HEK293 (cell line): ENCODE measurements at regions not wholly inside any gene's neighbourhood (a gene's known extent, or its start where the extent isn't known, plus 50 kb on each side); places are given as distances from the start of the nearest gene placed in this dataset.

Experiments
- CTCF ChIA-PET: fragments of 350-600 bp; formaldehyde crosslinking; extraction: SDS; loops from one replicate; lab custom pipeline; 2021; ENCODE audit warnings: antibody characterized with exemption; lab: Yijun Ruan, JAX
- POLR2A ChIA-PET: fragments of 300-600 bp; formaldehyde crosslinking; extraction: SDS; loops from one replicate; lab custom pipeline; 2020; ENCODE audit warnings: antibody characterized with exemption, inconsistent platforms; lab: Yijun Ruan, JAX
- H3K27ac ChIP-seq: fragments of 200-500 bp; sonication (Bioruptor generic); 2 replicates; pipeline ENCODE4 v1.5.1; 2014; ENCODE audit warnings: low read depth, low read length, control low read depth, inconsistent platforms; ENCODE audit errors: extremely low read depth
- H3K36me3 ChIP-seq, 2 experiments: fragments of 200-500 bp in 1 of 2; sonication (Bioruptor generic) in 1 of 2; 1 replicate in 1 of 2; 2 replicates in 1 of 2; pipeline ENCODE4 v1.5.1; 2014 to 2017; ENCODE audit warnings: inconsistent platforms in 2 of 2, low read length in 2 of 2; ENCODE audit not compliant: control insufficient read depth in 2 of 2, insufficient read depth in 1 of 2
- H3K4me1 ChIP-seq: fragments of 200-500 bp; sonication (Bioruptor generic); 2 replicates; pipeline ENCODE4 v1.5.1; 2014; ENCODE audit warnings: mild to moderate bottlenecking, low read length, inconsistent platforms; ENCODE audit not compliant: control insufficient read depth, insufficient read depth
- H3K4me3 ChIP-seq: 2 replicates; pipeline ENCODE4 v1.5.1; 2011; ENCODE audit warnings: low read depth, mild to moderate bottlenecking, control low read depth, low read length, moderate library complexity
- H3K9me3 ChIP-seq: fragments of 200-500 bp; sonication (Bioruptor generic); 2 replicates; pipeline ENCODE4 v1.5.1; 2014; ENCODE audit warnings: low read depth, low read length, inconsistent platforms; ENCODE audit not compliant: control insufficient read depth, insufficient read depth
- GLIS1 ChIP-seq: fragments of 450-650 bp; formaldehyde crosslinking; IDR thresholded peaks from 2 replicates; pipeline ENCODE4 v1.5.1; 2016; ENCODE audit warnings: missing biosample characterization, missing genetic modification characterization
- KLF9 ChIP-seq: fragments of 450-650 bp; formaldehyde crosslinking; IDR thresholded peaks from 2 replicates; pipeline ENCODE4 v1.5.1; 2016; ENCODE audit warnings: missing biosample characterization, missing genetic modification characterization, low read depth
- OVOL3 ChIP-seq: fragments of 450-650 bp; formaldehyde crosslinking; IDR thresholded peaks from 2 replicates; pipeline ENCODE4 v1.5.1; 2016; ENCODE audit warnings: missing biosample characterization, missing genetic modification characterization
- ZBTB48 ChIP-seq: fragments of 450-650 bp; formaldehyde crosslinking; IDR thresholded peaks from 2 replicates; pipeline ENCODE4 v1.5.1; 2016; ENCODE audit warnings: missing biosample characterization, missing genetic modification characterization
- ZFP69B ChIP-seq: fragments of 450-650 bp; formaldehyde crosslinking; IDR thresholded peaks from 2 replicates; pipeline ENCODE4 v1.5.1; 2016; ENCODE audit warnings: missing biosample characterization, missing genetic modification characterization
- ZIC2 ChIP-seq: fragments of 450-650 bp; formaldehyde crosslinking; IDR thresholded peaks from 2 replicates; pipeline ENCODE4 v1.5.1; 2016; ENCODE audit warnings: missing biosample characterization, missing genetic modification characterization
- ZNF112 ChIP-seq: fragments of 450-650 bp; formaldehyde crosslinking; IDR thresholded peaks from 2 replicates; pipeline ENCODE4 v1.5.0; 2017; ENCODE audit warnings: missing biosample characterization, missing genetic modification characterization
- ZNF211 ChIP-seq: fragments of 450-650 bp; formaldehyde crosslinking; IDR thresholded peaks from 2 replicates; pipeline ENCODE4 v1.5.1; 2016; ENCODE audit warnings: low read depth, missing biosample characterization, missing genetic modification characterization
- ZNF23 ChIP-seq: fragments of 450-650 bp; formaldehyde crosslinking; IDR thresholded peaks from 2 replicates; pipeline ENCODE4 v1.5.1; 2016; ENCODE audit warnings: missing biosample characterization, missing genetic modification characterization, borderline replicate concordance
- ZNF248 ChIP-seq: fragments of 450-650 bp; formaldehyde crosslinking; IDR thresholded peaks from 2 replicates; pipeline ENCODE4 v1.5.1; 2017; ENCODE audit warnings: missing biosample characterization, missing genetic modification characterization
- ZNF266 ChIP-seq: fragments of 450-650 bp; formaldehyde crosslinking; IDR thresholded peaks from 2 replicates; pipeline ENCODE4 v1.5.1; 2016; ENCODE audit warnings: missing biosample characterization, missing genetic modification characterization, low read depth
- ZNF391 ChIP-seq: fragments of 450-650 bp; formaldehyde crosslinking; IDR thresholded peaks from 2 replicates; pipeline ENCODE4 v1.5.1; 2016; ENCODE audit warnings: low read depth, missing biosample characterization, missing genetic modification characterization, borderline replicate concordance
- ZNF404 ChIP-seq: fragments of 450-650 bp; formaldehyde crosslinking; IDR thresholded peaks from 2 replicates; pipeline ENCODE4 v1.5.1; 2017; ENCODE audit warnings: missing biosample characterization, missing genetic modification characterization
- ZNF600 ChIP-seq: fragments of 450-650 bp; formaldehyde crosslinking; IDR thresholded peaks from 2 replicates; pipeline ENCODE4 v1.5.1; 2016; ENCODE audit warnings: missing biosample characterization, missing genetic modification characterization
- ZNF621 ChIP-seq: fragments of 450-650 bp; formaldehyde crosslinking; IDR thresholded peaks from 2 replicates; pipeline ENCODE4 v1.5.1; 2017; ENCODE audit warnings: missing biosample characterization, missing genetic modification characterization
- ZNF629 ChIP-seq: fragments of 450-650 bp; formaldehyde crosslinking; IDR thresholded peaks from 2 replicates; pipeline ENCODE4 v1.5.1; 2017; ENCODE audit warnings: missing biosample characterization, missing genetic modification characterization
- ZNF792 ChIP-seq: fragments of 450-650 bp; formaldehyde crosslinking; IDR thresholded peaks from 2 replicates; pipeline ENCODE4 v1.5.1; 2016; ENCODE audit warnings: missing biosample characterization, missing genetic modification characterization
- ZNF843 ChIP-seq: fragments of 450-650 bp; formaldehyde crosslinking; IDR thresholded peaks from 2 replicates; pipeline ENCODE4 v1.5.1; 2016; ENCODE audit warnings: missing biosample characterization, missing genetic modification characterization
- TF ChIP-seq, protein P1 (sequence below): fragments of 450-650 bp; formaldehyde crosslinking; conservative IDR thresholded peaks from 2 replicates; pipeline ENCODE4 v1.5.1; 2016; ENCODE audit warnings: low read depth, missing biosample characterization, missing genetic modification characterization
- TF ChIP-seq, protein P2 (sequence below): fragments of 450-650 bp; formaldehyde crosslinking; IDR thresholded peaks from 2 replicates; pipeline ENCODE4 v1.5.1; 2016; ENCODE audit warnings: missing biosample characterization, missing genetic modification characterization, borderline replicate concordance
- TF ChIP-seq, protein P3 (sequence below): fragments of 450-650 bp; formaldehyde crosslinking; IDR thresholded peaks from 2 replicates; pipeline ENCODE4 v1.5.1; 2016; ENCODE audit warnings: missing biosample characterization, missing genetic modification characterization
- TF ChIP-seq, protein P4 (sequence below): fragments of 450-650 bp; formaldehyde crosslinking; IDR thresholded peaks from 2 replicates; pipeline ENCODE4 v1.5.1; 2017; ENCODE audit warnings: missing biosample characterization, mild to moderate bottlenecking, missing genetic modification characterization, moderate library complexity
- TF ChIP-seq, protein P5 (sequence below): fragments of 450-650 bp; formaldehyde crosslinking; IDR thresholded peaks from 2 replicates; pipeline ENCODE4 v1.5.1; 2016; ENCODE audit warnings: missing biosample characterization, missing genetic modification characterization

DNA sequence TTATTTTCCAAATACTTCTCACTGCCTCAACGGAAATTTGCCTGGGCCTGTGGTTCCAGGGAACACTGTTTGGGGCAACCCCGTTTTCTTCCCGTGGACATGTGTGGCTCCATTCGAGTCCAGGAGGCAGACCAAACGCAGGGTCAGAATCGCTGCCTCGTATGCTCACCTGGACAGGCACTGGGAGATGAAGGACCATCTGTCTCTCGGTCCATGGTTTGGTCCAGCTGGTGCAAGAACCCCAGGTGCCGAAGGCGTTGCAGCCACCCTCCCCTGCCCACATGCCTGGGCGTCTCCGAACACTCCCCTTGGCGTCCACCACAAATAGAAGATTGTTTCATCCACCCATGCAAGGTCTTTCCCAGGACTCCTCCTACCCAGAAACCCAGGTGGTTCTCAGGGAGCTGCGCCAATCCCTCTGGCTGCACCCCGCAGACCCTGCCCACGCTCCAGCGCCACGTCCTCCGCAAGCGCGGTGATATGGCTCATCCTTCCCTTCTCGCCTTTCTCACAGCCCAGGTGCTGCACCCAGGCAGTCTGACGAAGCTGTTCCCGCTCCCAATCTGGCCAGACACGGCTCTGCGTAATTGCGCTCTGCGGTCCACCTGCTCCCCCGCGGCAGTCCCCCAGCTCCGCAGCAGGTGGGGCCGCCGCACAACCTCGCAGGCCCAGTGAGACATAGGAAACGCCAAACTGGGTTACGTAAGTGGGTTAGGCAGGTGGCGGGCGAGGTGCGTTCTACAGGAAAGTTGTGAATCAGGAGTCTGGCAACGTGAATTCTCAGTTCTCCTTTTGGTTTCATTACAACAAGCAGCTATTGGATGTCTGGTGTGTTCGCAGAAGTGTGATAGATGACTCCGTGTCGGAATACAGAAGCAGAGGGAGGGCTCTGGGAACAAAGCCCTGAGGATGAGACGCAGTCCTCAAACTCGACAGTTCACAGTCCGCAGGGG lies 146.2 kb upstream of the ECI2 start (continued):
- TF ChIP-seq, protein P1, sequence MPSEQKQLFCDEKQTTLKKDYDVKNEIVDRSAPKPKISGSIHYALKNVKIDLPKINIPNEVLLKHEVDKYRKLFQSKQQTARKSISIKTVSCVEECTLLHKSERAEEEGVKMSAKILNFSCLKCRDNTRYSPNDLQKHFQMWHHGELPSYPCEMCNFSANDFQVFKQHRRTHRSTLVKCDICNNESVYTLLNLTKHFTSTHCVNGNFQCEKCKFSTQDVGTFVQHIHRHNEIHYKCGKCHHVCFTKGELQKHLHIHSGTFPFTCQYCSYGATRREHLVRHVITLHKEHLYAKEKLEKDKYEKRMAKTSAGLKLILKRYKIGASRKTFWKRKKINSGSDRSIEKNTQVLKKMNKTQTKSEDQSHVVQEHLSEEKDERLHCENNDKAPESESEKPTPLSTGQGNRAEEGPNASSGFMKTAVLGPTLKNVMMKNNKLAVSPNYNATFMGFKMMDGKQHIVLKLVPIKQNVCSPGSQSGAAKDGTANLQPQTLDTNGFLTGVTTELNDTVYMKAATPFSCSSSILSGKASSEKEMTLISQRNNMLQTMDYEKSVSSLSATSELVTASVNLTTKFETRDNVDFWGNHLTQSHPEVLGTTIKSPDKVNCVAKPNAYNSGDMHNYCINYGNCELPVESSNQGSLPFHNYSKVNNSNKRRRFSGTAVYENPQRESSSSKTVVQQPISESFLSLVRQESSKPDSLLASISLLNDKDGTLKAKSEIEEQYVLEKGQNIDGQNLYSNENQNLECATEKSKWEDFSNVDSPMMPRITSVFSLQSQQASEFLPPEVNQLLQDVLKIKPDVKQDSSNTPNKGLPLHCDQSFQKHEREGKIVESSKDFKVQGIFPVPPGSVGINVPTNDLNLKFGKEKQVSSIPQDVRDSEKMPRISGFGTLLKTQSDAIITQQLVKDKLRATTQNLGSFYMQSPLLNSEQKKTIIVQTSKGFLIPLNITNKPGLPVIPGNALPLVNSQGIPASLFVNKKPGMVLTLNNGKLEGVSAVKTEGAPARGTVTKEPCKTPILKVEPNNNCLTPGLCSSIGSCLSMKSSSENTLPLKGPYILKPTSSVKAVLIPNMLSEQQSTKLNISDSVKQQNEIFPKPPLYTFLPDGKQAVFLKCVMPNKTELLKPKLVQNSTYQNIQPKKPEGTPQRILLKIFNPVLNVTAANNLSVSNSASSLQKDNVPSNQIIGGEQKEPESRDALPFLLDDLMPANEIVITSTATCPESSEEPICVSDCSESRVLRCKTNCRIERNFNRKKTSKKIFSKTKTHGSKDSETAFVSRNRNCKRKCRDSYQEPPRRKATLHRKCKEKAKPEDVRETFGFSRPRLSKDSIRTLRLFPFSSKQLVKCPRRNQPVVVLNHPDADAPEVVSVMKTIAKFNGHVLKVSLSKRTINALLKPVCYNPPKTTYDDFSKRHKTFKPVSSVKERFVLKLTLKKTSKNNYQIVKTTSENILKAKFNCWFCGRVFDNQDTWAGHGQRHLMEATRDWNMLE, result no peak
- peak; percentile 64 for TF ChIP-seq GLIS1
- TF ChIP-seq ZIC2, result peak; percentile 93
- TF ChIP-seq ZBTB48, result peak; percentile 45; the same call in 1 of the 2 replicates

DNA sequence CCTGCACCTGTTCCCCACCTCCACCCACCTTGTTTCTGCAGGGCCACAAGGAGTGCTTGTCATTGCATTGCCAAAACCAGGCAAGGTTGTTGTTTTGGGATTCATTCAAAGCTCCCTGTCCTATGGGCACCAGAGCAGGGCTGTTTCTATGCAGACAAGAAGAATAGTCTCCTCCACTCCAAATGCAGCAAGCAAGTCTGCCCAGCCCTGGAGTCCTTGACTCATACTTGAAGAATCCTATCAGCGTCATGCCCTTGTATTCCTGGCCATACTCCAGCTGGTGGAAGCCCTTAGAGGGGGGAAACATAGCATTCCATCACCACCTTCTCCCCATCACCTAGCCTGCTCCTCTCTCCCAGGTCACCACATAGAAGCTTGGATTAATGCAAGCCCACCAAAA lies 145.3 kb upstream of the ECI2 start:
- no peak overlapping the region for H3K4me3 ChIP-seq
- CTCF ChIA-PET, result interaction anchor here (0.5 to 2.1 kb wide), 7 partner anchors 9 to 1779 kb away, joined by 3 to 6 read pairs (median 4); no protein-coding TSS in a partner anchor
- POLR2A ChIA-PET, result interaction anchor here (0.8 to 1.4 kb wide), 3 partner anchors 37 to 260 kb away, joined by 3 to 5 read pairs (median 3); a partner anchor contains a TSS
- TF ChIP-seq ZNF391 (tag by site-specific recombination) (no peak), ZNF792 (no peak), ZNF248 (no peak), ZNF266 (tag by site-specific recombination) (no peak), ZNF23 (tag by site-specific recombination) (no peak), ZFP69B (tag by site-specific recombination) (no peak), ZNF600 (tag by site-specific recombination) (peak; percentile 47; the same call in 1 of the 2 replicates), ZNF211 (no peak), KLF9 (tag by site-specific recombination) (no peak), ZNF629 (tag by site-specific recombination) (peak; percentile 27; the same call in 1 of the 2 replicates), ZNF112 (no peak), ZNF843 (tag by site-specific recombination) (no peak), OVOL3 (no peak), ZNF404 (tag by site-specific recombination) (no peak), ZNF621 (tag by site-specific recombination) (no peak)
- TF ChIP-seq, protein P2, sequence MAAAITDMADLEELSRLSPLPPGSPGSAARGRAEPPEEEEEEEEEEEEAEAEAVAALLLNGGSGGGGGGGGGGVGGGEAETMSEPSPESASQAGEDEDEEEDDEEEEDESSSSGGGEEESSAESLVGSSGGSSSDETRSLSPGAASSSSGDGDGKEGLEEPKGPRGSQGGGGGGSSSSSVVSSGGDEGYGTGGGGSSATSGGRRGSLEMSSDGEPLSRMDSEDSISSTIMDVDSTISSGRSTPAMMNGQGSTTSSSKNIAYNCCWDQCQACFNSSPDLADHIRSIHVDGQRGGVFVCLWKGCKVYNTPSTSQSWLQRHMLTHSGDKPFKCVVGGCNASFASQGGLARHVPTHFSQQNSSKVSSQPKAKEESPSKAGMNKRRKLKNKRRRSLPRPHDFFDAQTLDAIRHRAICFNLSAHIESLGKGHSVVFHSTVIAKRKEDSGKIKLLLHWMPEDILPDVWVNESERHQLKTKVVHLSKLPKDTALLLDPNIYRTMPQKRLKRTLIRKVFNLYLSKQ, result no peak
- TF ChIP-seq, protein P3, sequence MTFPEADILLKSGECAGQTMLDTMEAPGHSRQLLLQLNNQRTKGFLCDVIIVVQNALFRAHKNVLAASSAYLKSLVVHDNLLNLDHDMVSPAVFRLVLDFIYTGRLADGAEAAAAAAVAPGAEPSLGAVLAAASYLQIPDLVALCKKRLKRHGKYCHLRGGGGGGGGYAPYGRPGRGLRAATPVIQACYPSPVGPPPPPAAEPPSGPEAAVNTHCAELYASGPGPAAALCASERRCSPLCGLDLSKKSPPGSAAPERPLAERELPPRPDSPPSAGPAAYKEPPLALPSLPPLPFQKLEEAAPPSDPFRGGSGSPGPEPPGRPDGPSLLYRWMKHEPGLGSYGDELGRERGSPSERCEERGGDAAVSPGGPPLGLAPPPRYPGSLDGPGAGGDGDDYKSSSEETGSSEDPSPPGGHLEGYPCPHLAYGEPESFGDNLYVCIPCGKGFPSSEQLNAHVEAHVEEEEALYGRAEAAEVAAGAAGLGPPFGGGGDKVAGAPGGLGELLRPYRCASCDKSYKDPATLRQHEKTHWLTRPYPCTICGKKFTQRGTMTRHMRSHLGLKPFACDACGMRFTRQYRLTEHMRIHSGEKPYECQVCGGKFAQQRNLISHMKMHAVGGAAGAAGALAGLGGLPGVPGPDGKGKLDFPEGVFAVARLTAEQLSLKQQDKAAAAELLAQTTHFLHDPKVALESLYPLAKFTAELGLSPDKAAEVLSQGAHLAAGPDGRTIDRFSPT, result no peak
- TF ChIP-seq, protein P4, sequence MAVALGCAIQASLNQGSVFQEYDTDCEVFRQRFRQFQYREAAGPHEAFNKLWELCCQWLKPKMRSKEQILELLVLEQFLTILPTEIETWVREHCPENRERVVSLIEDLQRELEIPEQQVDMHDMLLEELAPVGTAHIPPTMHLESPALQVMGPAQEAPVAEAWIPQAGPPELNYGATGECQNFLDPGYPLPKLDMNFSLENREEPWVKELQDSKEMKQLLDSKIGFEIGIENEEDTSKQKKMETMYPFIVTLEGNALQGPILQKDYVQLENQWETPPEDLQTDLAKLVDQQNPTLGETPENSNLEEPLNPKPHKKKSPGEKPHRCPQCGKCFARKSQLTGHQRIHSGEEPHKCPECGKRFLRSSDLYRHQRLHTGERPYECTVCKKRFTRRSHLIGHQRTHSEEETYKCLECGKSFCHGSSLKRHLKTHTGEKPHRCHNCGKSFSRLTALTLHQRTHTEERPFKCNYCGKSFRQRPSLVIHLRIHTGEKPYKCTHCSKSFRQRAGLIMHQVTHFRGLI, result no peak
- TF ChIP-seq, protein P5, sequence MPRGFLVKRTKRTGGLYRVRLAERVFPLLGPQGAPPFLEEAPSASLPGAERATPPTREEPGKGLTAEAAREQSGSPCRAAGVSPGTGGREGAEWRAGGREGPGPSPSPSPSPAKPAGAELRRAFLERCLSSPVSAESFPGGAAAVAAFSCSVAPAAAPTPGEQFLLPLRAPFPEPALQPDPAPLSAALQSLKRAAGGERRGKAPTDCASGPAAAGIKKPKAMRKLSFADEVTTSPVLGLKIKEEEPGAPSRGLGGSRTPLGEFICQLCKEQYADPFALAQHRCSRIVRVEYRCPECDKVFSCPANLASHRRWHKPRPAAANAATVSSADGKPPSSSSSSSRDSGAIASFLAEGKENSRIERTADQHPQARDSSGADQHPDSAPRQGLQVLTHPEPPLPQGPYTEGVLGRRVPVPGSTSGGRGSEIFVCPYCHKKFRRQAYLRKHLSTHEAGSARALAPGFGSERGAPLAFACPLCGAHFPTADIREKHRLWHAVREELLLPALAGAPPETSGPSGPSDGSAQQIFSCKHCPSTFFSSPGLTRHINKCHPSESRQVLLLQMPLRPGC (tag by site-specific recombination), result no peak

More for the DNA sequence above, 145.3 kb upstream of the ECI2 start:
- no peaks in the 10 kb centered on the region; the same call in 1 of the 2 replicates for H3K9me3 ChIP-seq
- H3K4me1 ChIP-seq, result peaks cover 8% of the 10 kb centered on the region
- no peak overlapping the region for H3K27ac ChIP-seq
- H3K36me3 ChIP-seq, result no peaks in the 10 kb centered on the region
